ENCODE measurements at regions not wholly inside any gene's neighbourhood (a gene's known extent, or its start where the extent isn't known, plus 50 kb on each side); places are given as distances from the start of the nearest gene placed in this dataset.

DNA sequence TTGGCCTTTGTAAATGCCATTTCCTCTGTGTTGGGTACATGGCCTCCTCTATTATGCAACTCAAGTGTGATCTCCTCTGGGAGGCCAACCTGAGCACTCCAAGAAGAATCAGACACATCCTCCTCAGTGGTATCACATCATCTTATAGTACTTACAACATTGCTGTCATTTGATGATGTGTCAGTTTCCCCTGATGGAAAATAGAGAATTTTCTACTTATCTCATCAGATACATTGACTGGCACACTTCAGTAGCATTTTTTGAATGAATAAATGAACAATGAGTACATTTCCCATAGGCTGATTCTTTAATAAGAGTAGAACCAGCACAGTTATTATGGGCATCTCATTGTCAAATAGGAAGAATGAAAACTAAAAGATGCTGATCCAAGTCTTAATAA, 86.6 kb upstream of the NXPH2 start:
- Histone ChIP-seq H4K20me1 (ENCODE audit: insufficient read depth) (no peaks in the 10 kb centered on the region), H3K4me3 (IDR thresholded peaks at IDR 0.05; ENCODE audit: insufficient read depth, low read depth, low read length) (no peak overlapping the region), H3K36me3 (ENCODE audit: insufficient read depth) (no peaks in the 10 kb centered on the region), H2AFZ (ENCODE audit: low read depth) (no peak overlapping the region), H3K4me1 (ENCODE audit: low read depth, poor library complexity, severe bottlenecking) (no peaks in the 10 kb centered on the region), H3K27ac (no peak overlapping the region), H3K4me2 (no peak overlapping the region), H3K27me3 (ENCODE audit: insufficient read depth, low read depth) (no peaks in the 10 kb centered on the region), H3K79me2 (ENCODE audit: insufficient read depth, low read depth) (no peaks in the 10 kb centered on the region), H3K9ac (no peak overlapping the region)
- no peak for TF ChIP-seq CTCF (conservative IDR thresholded peaks at IDR 0.05; ENCODE audit: low read depth, low read length)

DNA sequence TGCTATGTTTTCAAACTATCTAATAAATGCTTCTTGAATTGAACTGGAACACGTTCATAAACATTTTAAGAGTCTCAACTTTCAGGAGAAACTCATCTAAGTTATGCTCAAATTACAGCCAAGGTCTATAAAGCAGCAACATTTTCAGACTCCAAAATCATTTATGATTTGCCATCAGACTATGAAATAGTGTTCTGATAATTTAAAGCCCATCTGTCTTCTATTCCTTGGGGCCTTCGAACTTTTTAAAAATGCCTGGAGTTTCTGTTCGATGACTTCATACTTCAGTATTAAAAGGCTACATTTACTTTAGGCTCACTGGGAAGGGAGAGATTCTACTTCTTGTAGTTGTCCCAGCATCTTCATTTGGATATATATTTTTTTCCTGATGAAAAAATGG, 73.6 kb upstream of the NXPH2 start:
- H3K4me2 ChIP-seq, result no peak overlapping the region
- H3K27me3 ChIP-seq (ENCODE audit: insufficient read depth, low read depth), result no peaks in the 10 kb centered on the region
- H3K27ac ChIP-seq, result no peak overlapping the region
- no peaks in the 10 kb centered on the region for H3K79me2 ChIP-seq (ENCODE audit: insufficient read depth, low read depth)
- no peaks in the 10 kb centered on the region for H3K4me1 ChIP-seq (ENCODE audit: low read depth, poor library complexity, severe bottlenecking)
- H3K4me3 ChIP-seq (IDR thresholded peaks at IDR 0.05; ENCODE audit: insufficient read depth, low read depth, low read length), result no peak overlapping the region
- no peak for TF ChIP-seq CTCF (conservative IDR thresholded peaks at IDR 0.05; ENCODE audit: low read depth, low read length)
- H3K9ac ChIP-seq, result no peak overlapping the region
- no peak overlapping the region for H2AFZ ChIP-seq (ENCODE audit: low read depth)
- H3K36me3 ChIP-seq (ENCODE audit: insufficient read depth), result no peaks in the 10 kb centered on the region
- H4K20me1 ChIP-seq (ENCODE audit: insufficient read depth), result no peaks in the 10 kb centered on the region

DNA sequence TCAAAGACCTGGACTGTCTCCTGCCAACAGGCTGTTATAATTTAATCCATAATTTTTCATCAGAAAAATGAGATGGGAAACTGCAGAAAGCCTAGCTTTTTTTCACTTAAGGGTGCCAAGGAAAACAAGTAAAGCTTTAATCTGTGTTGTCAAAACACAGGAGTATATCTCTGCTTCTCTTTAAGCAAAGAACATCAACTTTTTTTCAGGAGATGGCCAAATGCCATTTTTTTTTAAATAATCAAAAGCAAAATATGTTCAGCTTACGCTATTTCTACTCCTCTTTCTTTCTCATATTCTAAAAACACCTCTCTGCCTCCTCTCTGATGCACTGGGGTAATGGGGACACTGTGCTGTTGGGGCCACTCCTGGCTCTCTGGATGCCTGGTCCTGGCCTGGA, 73.1 kb upstream of the NXPH2 start:
- H3K36me3 ChIP-seq (ENCODE audit: insufficient read depth), result no peaks in the 10 kb centered on the region
- H2AFZ ChIP-seq (ENCODE audit: low read depth), result no peak overlapping the region
- H3K4me1 ChIP-seq (ENCODE audit: low read depth, poor library complexity, severe bottlenecking), result no peaks in the 10 kb centered on the region
- H3K27ac ChIP-seq, result no peak overlapping the region
- no peak for TF ChIP-seq CTCF (conservative IDR thresholded peaks at IDR 0.05; ENCODE audit: low read depth, low read length)
- H3K79me2 ChIP-seq (ENCODE audit: insufficient read depth, low read depth), result no peaks in the 10 kb centered on the region
- H3K4me2 ChIP-seq, result no peak overlapping the region
- no peaks in the 10 kb centered on the region for H3K27me3 ChIP-seq (ENCODE audit: insufficient read depth, low read depth)
- H3K4me3 ChIP-seq (IDR thresholded peaks at IDR 0.05; ENCODE audit: insufficient read depth, low read depth, low read length), result no peak overlapping the region
- no peak overlapping the region for H3K9ac ChIP-seq
- H4K20me1 ChIP-seq (ENCODE audit: insufficient read depth), result no peaks in the 10 kb centered on the region

DNA sequence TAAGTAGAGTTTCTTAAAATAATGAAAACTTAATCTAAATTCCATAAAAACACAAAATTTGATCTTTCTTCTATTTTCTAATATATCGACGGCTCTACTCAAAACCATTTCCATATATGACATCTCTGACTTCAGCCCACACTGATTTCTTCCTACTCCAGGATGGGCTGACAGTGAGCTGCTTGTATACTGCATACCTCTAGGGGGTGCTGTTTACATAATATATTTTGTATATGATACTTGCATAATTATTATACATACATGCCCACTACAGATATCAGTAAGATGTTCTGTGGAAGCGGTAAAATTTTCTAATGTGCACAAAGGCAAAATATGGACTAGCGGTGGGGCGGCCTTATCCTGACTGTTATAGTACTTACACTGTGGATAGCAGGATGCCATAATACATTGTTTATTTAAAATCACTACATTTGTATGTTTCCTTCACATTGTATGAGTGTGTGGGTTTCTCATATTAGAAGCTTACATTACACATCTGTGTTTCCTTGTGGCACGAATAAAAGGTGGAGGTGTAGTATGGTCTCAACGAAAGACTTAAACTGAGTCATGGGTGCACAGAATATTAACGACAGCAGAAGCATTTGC, 66.1 kb upstream of the NXPH2 start:
- Histone ChIP-seq H3K9ac (no peak overlapping the region), H3K4me1 (ENCODE audit: low read depth, poor library complexity, severe bottlenecking) (no peaks in the 10 kb centered on the region), H3K4me2 (no peak overlapping the region)

More for the DNA sequence above, 66.1 kb upstream of the NXPH2 start:
- Histone ChIP-seq H3K27me3 (ENCODE audit: insufficient read depth, low read depth) (no peaks in the 10 kb centered on the region), H2AFZ (ENCODE audit: low read depth) (no peak overlapping the region), H4K20me1 (ENCODE audit: insufficient read depth) (no peaks in the 10 kb centered on the region), H3K4me3 (IDR thresholded peaks at IDR 0.05; ENCODE audit: insufficient read depth, low read depth, low read length) (no peak overlapping the region), H3K27ac (no peak overlapping the region), H3K36me3 (ENCODE audit: insufficient read depth) (no peaks in the 10 kb centered on the region), H3K79me2 (ENCODE audit: insufficient read depth, low read depth) (no peaks in the 10 kb centered on the region)
- peak; percentile 55 for TF ChIP-seq CTCF (conservative IDR thresholded peaks at IDR 0.05; ENCODE audit: low read depth, low read length)
